HG03175 (cell line): ENCODE measurements at regions not wholly inside any gene's neighbourhood (a gene's known extent, or its start where the extent isn't known, plus 50 kb on each side); places are given as distances from the start of the nearest gene placed in this dataset.
"Not testable (repeated sequence)": the region's sequence is repeated elsewhere in the genome, so short reads cannot be mapped to it uniquely, and the experiment has no call there.

Source experiments
- ATAC-seq: cut with Tn5 transposase; IDR thresholded peaks from one replicate; pipeline ENCODE4 v1.9.1; 2021; ENCODE audit warnings: mild to moderate bottlenecking, moderate library complexity; ENCODE audit not compliant: unreplicated experiment

GRCh38 chr6:167661552-167662044 is 165.1 kb upstream of the AFDN start:
- no peak for ATAC-seq

GRCh38 chr6:167662075-167662880 is 164.4 kb upstream of the AFDN start:
- ATAC-seq: no peak

GRCh38 chr6:167662881-167663205 is 163.9 kb upstream of the AFDN start:
- no peak for ATAC-seq

- ATAC-seq: no peak
Observed at GRCh38 chr6:167663316-167663715, 163.4 kb upstream of the AFDN start.

- no peak for ATAC-seq
Observed at GRCh38 chr6:167663784-167664443, 162.8 kb upstream of the AFDN start.

GRCh38 chr6:167664678-167665660 is 161.7 kb upstream of the AFDN start:
- ATAC-seq: no peak

GRCh38 chr6:167665698-167666330 is 160.9 kb upstream of the AFDN start:
- ATAC-seq: no peak

- ATAC-seq: no peak
Observed at GRCh38 chr6:167666571-167667203, 160.0 kb upstream of the AFDN start.

- ATAC-seq: no peak
Observed at GRCh38 chr6:167667204-167668018, 159.3 kb upstream of the AFDN start.

- no peak for ATAC-seq
Observed at GRCh38 chr6:167668019-167668753, 158.5 kb upstream of the AFDN start.

GRCh38 chr6:167668754-167669552 is 157.8 kb upstream of the AFDN start:
- no peak for ATAC-seq

GRCh38 chr6:167669553-167669849 is 157.2 kb upstream of the AFDN start:
- no peak for ATAC-seq

- ATAC-seq: no peak
Observed at GRCh38 chr6:167669870-167670802, 156.6 kb upstream of the AFDN start.

- ATAC-seq: no peak
Observed at GRCh38 chr6:167670938-167671338, 155.8 kb upstream of the AFDN start.

GRCh38 chr6:167671379-167671976 is 155.2 kb upstream of the AFDN start:
- not testable (repeated sequence) for ATAC-seq

- no peak for ATAC-seq
Observed at GRCh38 chr6:167671977-167672687, 154.6 kb upstream of the AFDN start.
